Keratinocyte (primary cell): ENCODE measurements at regions not wholly inside any gene's neighbourhood (a gene's known extent, or its start where the extent isn't known, plus 50 kb on each side); places are given as distances from the start of the nearest gene placed in this dataset.

Experiments used
- DNase-seq: peaks from one replicate; pipeline ENCODE4 v3.0.0-alpha.2; 2011; ENCODE audit warnings: low read depth, missing footprints, low spot score
- FAIRE-seq: peaks from 2 replicates; lab custom pipeline; 2011; peaks lifted over from hg19 to GRCh38; lab: Jason Lieb, UNC
- H2AFZ ChIP-seq: 2 replicates; pipeline ENCODE4 v1.6.0; 2012; ENCODE audit warnings: low read length, control low read depth, inconsistent platforms; ENCODE audit not compliant: control insufficient read depth
- H3K27ac ChIP-seq: 2 replicates; pipeline ENCODE4 v1.5.1; 2011; ENCODE audit warnings: low read length; ENCODE audit not compliant: control insufficient read depth, insufficient read depth
- H3K27me3 ChIP-seq: 3 replicates; pipeline ENCODE4 v1.6.0; 2011; ENCODE audit warnings: low read length; ENCODE audit not compliant: control insufficient read depth, insufficient read depth; ENCODE audit errors: extremely low read depth
- H3K36me3 ChIP-seq, 2 experiments: 2 replicates in 1 of 2; 3 replicates in 1 of 2; pipeline ENCODE4 v1.5.1; 2011; ENCODE audit warnings: low read length in 2 of 2, mild to moderate bottlenecking in 1 of 2; ENCODE audit not compliant: control insufficient read depth in 2 of 2, insufficient read depth in 2 of 2; ENCODE audit errors: extremely low read depth in 1 of 2
- H3K4me1 ChIP-seq: 3 replicates; pipeline ENCODE4 v1.5.1; 2011; ENCODE audit warnings: low read length; ENCODE audit not compliant: control insufficient read depth, insufficient read depth; ENCODE audit errors: extremely low read depth
- H3K4me2 ChIP-seq: 3 replicates; pipeline ENCODE4 v1.6.0; 2011; ENCODE audit warnings: low read depth, low read length; ENCODE audit not compliant: control insufficient read depth, insufficient read depth; ENCODE audit errors: extremely low read depth
- H3K4me3 ChIP-seq, 3 experiments: fragments of 200-600 bp in 1 of 3; sonication (generic) in 1 of 3; 2 replicates in 2 of 3; 3 replicates in 1 of 3; pipeline ENCODE4 v1.5.1; 2011 to 2016; ENCODE audit warnings: low read length in 3 of 3, mild to moderate bottlenecking in 3 of 3, control low read depth in 2 of 3, inconsistent platforms in 1 of 3, low read depth in 1 of 3, mixed read lengths in 1 of 3, mixed run types in 1 of 3, moderate library complexity in 1 of 3; ENCODE audit not compliant: control insufficient read depth in 2 of 3, insufficient read depth in 2 of 3; ENCODE audit errors: extremely low read depth in 1 of 3
- H3K79me2 ChIP-seq: 2 replicates; pipeline ENCODE4 v1.6.0; 2012; ENCODE audit warnings: low read length; ENCODE audit not compliant: control insufficient read depth, insufficient read depth
- H3K9ac ChIP-seq: 3 replicates; pipeline ENCODE4 v1.6.0; 2011; ENCODE audit warnings: low read length; ENCODE audit not compliant: control insufficient read depth, insufficient read depth; ENCODE audit errors: extremely low read depth
- H3K9me1 ChIP-seq: 3 replicates; pipeline ENCODE4 v1.6.0; 2011; ENCODE audit warnings: low read length; ENCODE audit not compliant: control insufficient read depth, insufficient read depth; ENCODE audit errors: extremely low read depth
- H3K9me3 ChIP-seq: 2 replicates; pipeline ENCODE4 v1.5.1; 2012; ENCODE audit warnings: low read depth, low read length; ENCODE audit not compliant: control insufficient read depth
- H4K20me1 ChIP-seq: 3 replicates; pipeline ENCODE4 v1.6.0; 2011; ENCODE audit warnings: low read length; ENCODE audit not compliant: control insufficient read depth, insufficient read depth; ENCODE audit errors: extremely low read depth
- CTCF ChIP-seq, 3 experiments: IDR thresholded peaks in 1 of 3; conservative IDR thresholded peaks in 1 of 3; optimal IDR thresholded peaks in 1 of 3; 2 replicates in 2 of 3; 3 replicates in 1 of 3; pipeline versions ENCODE3 to v1.5.1; 2011; ENCODE audit warnings: low read length in 3 of 3, mild to moderate bottlenecking in 3 of 3, moderate library complexity in 2 of 3, control low read depth in 1 of 3, inconsistent platforms in 1 of 3; ENCODE audit not compliant: insufficient read depth in 2 of 3; ENCODE audit errors: extremely low read depth in 1 of 3
- EZH2 ChIP-seq: IDR thresholded peaks from one replicate; pipeline ENCODE4 v1.6.1; 2012; ENCODE audit warnings: inconsistent platforms, mild to moderate bottlenecking, low read length, moderate library complexity
- dilution Hi-C: fragments of 300-500 bp; cut with MboI; formaldehyde crosslinking; loops from one replicate; pipeline ENCODE4 v1.7.0; 2020; ENCODE audit warnings: low sequenced_read_pairs; ENCODE audit not compliant: extremely low pct_ligation_motif_present

GRCh38 chr14:65981192-65981843, 504.9 kb upstream of the CCDC196 start:
- Histone ChIP-seq H3K4me1 (no peaks in the 10 kb centered on the region), H3K27me3 (no peaks in the 10 kb centered on the region), H3K27ac (no peak overlapping the region), H3K4me3 (no peak overlapping the region), H4K20me1 (no peaks in the 10 kb centered on the region), H3K9ac (no peak overlapping the region), H3K79me2 (no peaks in the 10 kb centered on the region), H3K36me3 (no peaks in the 10 kb centered on the region), H3K9me3 (no peaks in the 10 kb centered on the region), H3K9me1 (no peaks in the 10 kb centered on the region), H3K4me2 (no peak overlapping the region), H2AFZ (no peak overlapping the region)
- TF ChIP-seq CTCF (optimal IDR thresholded peaks at IDR 0.05 in 1 of 3, IDR thresholded peaks at IDR 0.05 in 1 of 3, conservative IDR thresholded peaks at IDR 0.05 in 1 of 3; ENCODE audit: extremely low read depth in 1 of 3, insufficient read depth in 2 of 3, low read length in 3 of 3) (no peak), EZH2 (no peak)
- FAIRE-seq (no peak), DNase-seq (no peak)
- dilution Hi-C loops = no loop called here

GRCh38 chr14:65986041-65986440, 500.1 kb upstream of the CCDC196 start:
- Histone ChIP-seq H3K4me3 (no peak overlapping the region), H3K79me2 (no peaks in the 10 kb centered on the region), H3K9me3 (no peaks in the 10 kb centered on the region), H4K20me1 (no peaks in the 10 kb centered on the region), H3K4me1 (no peaks in the 10 kb centered on the region), H3K27me3 (no peaks in the 10 kb centered on the region), H3K4me2 (no peak overlapping the region), H2AFZ (no peak overlapping the region), H3K9me1 (no peaks in the 10 kb centered on the region), H3K36me3 (no peaks in the 10 kb centered on the region), H3K9ac (no peak overlapping the region), H3K27ac (no peak overlapping the region)
- dilution Hi-C loops = no loop called here
- DNase-seq (no peak), FAIRE-seq (no peak)
- TF ChIP-seq CTCF (optimal IDR thresholded peaks at IDR 0.05 in 1 of 3, IDR thresholded peaks at IDR 0.05 in 1 of 3, conservative IDR thresholded peaks at IDR 0.05 in 1 of 3; ENCODE audit: extremely low read depth in 1 of 3, insufficient read depth in 2 of 3, low read length in 3 of 3) = no peak
